GM12872 (cell line): ENCODE measurements at regions not wholly inside any gene's neighbourhood (a gene's known extent, or its start where the extent isn't known, plus 50 kb on each side); places are given as distances from the start of the nearest gene placed in this dataset.

ENCODE experiments used
- CTCF ChIP-seq: IDR thresholded peaks from 3 replicates; pipeline ENCODE4 v1.5.1; 2011; ENCODE audit warnings: low read depth, mild to moderate bottlenecking, low read length, moderate library complexity; ENCODE audit not compliant: insufficient read depth

- no peak for TF ChIP-seq CTCF
Observed at GRCh38 chr1:163876546-163876945, 554.8 kb downstream of the NUF2 start.

DNA sequence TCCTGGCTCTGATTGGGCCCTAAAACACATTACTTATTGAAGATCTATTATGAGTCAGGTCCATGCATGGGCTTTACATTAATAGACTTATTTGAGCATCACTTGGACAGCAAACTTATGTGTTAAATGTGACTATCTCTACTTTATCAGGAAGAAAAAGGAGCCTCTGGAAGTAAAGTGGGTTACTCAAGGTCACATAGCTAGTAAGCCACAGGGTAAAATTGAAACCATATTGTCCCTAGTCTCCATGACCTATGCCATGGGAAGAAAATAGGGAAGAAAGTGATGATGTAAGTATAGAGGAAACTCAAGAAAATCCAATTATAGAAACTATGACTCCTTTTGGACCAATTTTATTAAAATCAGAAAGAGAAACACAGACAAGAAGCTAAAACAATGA, 555.3 kb downstream of the NUF2 start:
- TF ChIP-seq CTCF: no peak

DNA sequence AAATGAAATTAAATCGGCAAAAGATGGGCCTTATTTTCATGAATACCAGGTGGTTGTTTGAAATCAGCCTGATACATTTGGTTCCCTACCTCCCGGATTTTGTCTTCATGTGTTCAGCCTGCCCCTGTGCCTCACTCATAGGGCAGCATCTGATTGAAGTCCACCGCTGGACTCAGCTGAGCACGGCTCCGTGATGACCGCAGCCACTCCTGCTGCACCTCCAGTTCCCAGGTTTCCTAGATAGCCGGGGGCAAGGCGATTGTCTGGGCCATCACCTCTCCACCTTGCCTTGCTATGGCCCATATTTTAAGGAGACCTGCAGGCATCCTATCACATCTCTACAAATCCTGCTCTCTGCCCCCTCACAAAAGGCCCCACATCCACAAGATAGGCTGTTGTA, 563.8 kb downstream of the NUF2 start:
- TF ChIP-seq CTCF: no peak

GRCh38 chr1:163896001-163896400, 574.2 kb downstream of the NUF2 start:
- TF ChIP-seq CTCF: no peak

DNA sequence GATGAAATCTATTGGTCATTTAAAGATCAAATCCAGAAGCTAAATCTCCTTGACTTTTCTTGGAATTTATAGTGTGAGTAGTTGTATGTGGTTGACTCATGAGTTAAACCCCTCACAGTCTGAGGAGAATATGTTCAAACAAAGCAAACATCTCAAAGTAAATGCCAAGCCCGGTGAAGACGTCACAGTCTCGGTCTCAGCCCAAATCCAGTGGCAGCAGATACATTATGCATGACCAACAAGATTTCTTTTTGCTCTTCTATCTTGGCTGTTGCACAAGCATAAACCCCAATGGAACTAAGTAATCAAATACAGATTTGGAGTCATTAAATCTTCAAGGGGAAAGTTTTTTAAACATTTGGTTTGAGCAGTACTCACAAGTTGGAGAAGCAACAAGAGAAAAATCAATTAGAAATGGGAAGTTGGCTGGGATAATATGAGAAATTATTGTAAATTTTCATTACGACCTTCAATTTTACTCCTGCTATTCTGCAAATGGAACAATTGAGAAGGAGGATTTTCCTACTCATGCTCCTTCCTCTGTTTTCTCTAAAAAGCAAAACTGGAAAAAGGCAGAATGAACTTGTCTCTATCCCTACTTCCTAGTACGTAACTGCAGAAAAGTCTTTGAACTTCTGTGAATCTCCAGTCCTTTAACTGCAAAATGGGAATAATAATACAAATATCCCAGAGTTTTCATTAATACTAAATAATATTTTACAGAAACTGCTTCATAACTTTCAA, 575.8 kb downstream of the NUF2 start:
- TF ChIP-seq CTCF: no peak

DNA sequence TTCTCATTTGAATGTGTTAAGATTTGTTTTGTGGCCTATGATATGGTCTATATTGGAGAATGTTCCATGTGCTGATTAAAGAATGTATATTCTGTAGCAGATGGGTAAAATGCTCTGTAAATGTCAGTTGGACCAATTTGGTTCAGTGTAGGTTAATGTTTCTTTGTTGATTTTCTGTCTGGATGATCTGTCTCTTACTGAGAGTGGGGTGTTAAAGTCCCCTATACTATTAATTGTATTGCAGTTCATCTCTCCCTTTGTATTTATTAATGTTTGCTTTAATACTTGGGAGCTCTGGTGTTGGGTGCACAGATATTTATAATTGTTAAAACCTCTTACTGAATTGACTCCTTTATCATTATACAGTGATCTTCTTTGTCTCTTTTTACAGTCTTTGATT, 584.5 kb downstream of the NUF2 start:
- TF ChIP-seq CTCF: no peak

- TF ChIP-seq CTCF: no peak
Observed at GRCh38 chr1:163912170-163912884, 590.6 kb downstream of the NUF2 start.
